PC-9 (cell line): ENCODE measurements at regions not wholly inside any gene's neighbourhood (a gene's known extent, or its start where the extent isn't known, plus 50 kb on each side); places are given as distances from the start of the nearest gene placed in this dataset.

Experiments used
- BruUV-seq: library from RNA; stranded (reverse); fragments of 400-500 nt; replicated peaks from 2 replicates; lab custom pipeline; 2021; lab: Mats Ljungman, UMichigan
- CTCF ChIA-PET: fragments of 300-600 bp; sonication (Branson Sonifier 250); formaldehyde crosslinking; loops from one replicate; lab custom pipeline; 2022; ENCODE audit warnings: antibody characterized with exemption; lab: Charles Lee
- POLR2A ChIA-PET: fragments of 300-600 bp; sonication (Branson Sonifier 250); formaldehyde crosslinking; loops from one replicate; lab custom pipeline; 2022; ENCODE audit warnings: antibody characterized with exemption; ENCODE audit not compliant: unreplicated experiment; lab: Charles Lee
- DNase-seq, 2 experiments: peaks; one replicate each; pipeline versions ENCODE4 v3.0.0 to v3.0.0-alpha.2; 2015 to 2022; ENCODE audit warnings: mixed read lengths in 1 of 2
- H2AFZ ChIP-seq: fragments of 200-600 bp; sonication (generic); 2 replicates; pipeline ENCODE4 v1.8.1; 2017; ENCODE audit warnings: antibody characterized with exemption
- H3F3A ChIP-seq: fragments of 200-600 bp; sonication (generic); 2 replicates; pipeline ENCODE4 v1.8.1; 2017; ENCODE audit warnings: antibody characterized with exemption, mild to moderate bottlenecking, low read depth; ENCODE audit not compliant: insufficient read depth
- H3K27ac ChIP-seq: fragments of 200-600 bp; sonication (generic); 2 replicates; pipeline ENCODE4 v1.6.1; 2016; ENCODE audit warnings: mixed run types
- H3K27me3 ChIP-seq: fragments of 200-600 bp; sonication (generic); 2 replicates; pipeline ENCODE4 v1.6.1; 2016; ENCODE audit warnings: low read depth, mixed run types; ENCODE audit not compliant: insufficient read depth
- H3K36me3 ChIP-seq: fragments of 200-600 bp; sonication (generic); 2 replicates; pipeline ENCODE4 v1.6.1; 2016; ENCODE audit warnings: low read depth, mixed run types
- H3K4me1 ChIP-seq: fragments of 200-600 bp; sonication (generic); replicated peaks from 2 replicates; pipeline ENCODE4 v1.6.1; 2016; ENCODE audit warnings: mixed run types; ENCODE audit not compliant: insufficient read depth
- H3K4me2 ChIP-seq: fragments of 200-600 bp; sonication (generic); 2 replicates; pipeline ENCODE4 v1.6.1; 2017; ENCODE audit warnings: mixed run types
- H3K4me3 ChIP-seq: fragments of 200-600 bp; sonication (generic); 2 replicates; pipeline ENCODE4 v1.6.1; 2016; ENCODE audit warnings: mixed run types
- H3K79me2 ChIP-seq: fragments of 200-600 bp; sonication (generic); 2 replicates; pipeline ENCODE4 v1.6.1; 2017; ENCODE audit warnings: low read depth, mixed run types
- H3K9me2 ChIP-seq: fragments of 200-600 bp; sonication (generic); 2 replicates; pipeline ENCODE4 v1.8.1; 2017; ENCODE audit warnings: mild to moderate bottlenecking; ENCODE audit not compliant: insufficient read depth
- H3K9me3 ChIP-seq: fragments of 200-600 bp; sonication (generic); 2 replicates; pipeline ENCODE4 v1.8.1; 2016; ENCODE audit warnings: low read depth; ENCODE audit not compliant: insufficient read depth
- H4K20me1 ChIP-seq: fragments of 200-600 bp; sonication (generic); 2 replicates; pipeline ENCODE4 v1.8.1; 2017; ENCODE audit not compliant: insufficient read depth
- CTCF ChIP-seq: fragments of 200-600 bp; sonication (generic); conservative IDR thresholded peaks from 2 replicates; pipeline ENCODE4 v1.6.1; 2017; ENCODE audit warnings: mixed run types, antibody characterized with exemption, mild to moderate bottlenecking, moderate library complexity
- EZH2 ChIP-seq: fragments of 200-600 bp; sonication (generic); IDR thresholded peaks from 2 replicates; pipeline ENCODE4 v1.8.0; 2017; ENCODE audit warnings: antibody characterized with exemption, low read depth
- intact Hi-C: fragments of 100-400 bp; cut with micrococcal nuclease; formaldehyde crosslinking; loops from one replicate; pipeline ENCODE4 v1.10.0; 2022; ENCODE audit not compliant: unreplicated experiment

GRCh38 chr12:111174961-111175345 lies 193.9 kb downstream of the PHETA1 start:
- Histone ChIP-seq H3K27ac (no peak overlapping the region), H3K4me2 (no peak overlapping the region), H3K79me2 (no peaks in the 10 kb centered on the region), H3K27me3 (peaks cover 97% of the 10 kb centered on the region), H4K20me1 (no peaks in the 10 kb centered on the region; the same call in 1 of the 2 replicates), H2AFZ (no peak overlapping the region), H3K36me3 (no peaks in the 10 kb centered on the region), H3K4me3 (no peak overlapping the region), H3K4me1 (no peaks in the 10 kb centered on the region), H3K9me3 (no peaks in the 10 kb centered on the region), H3F3A (no peaks in the 10 kb centered on the region), H3K9me2 (no peaks in the 10 kb centered on the region)
- DNase-seq, result no peak
- TF ChIP-seq EZH2 (no peak), CTCF (no peak)
- BruUV-seq, result no TSS peak
- ChIA-PET CTCF (interaction anchor here (0.8 kb wide), 1 partner anchor 281 kb away, joined by 9 read pairs; no protein-coding TSS in a partner anchor), POLR2A (no interaction called here)
- intact Hi-C loops, result no loop called here

- H3K79me2 ChIP-seq, result no peaks in the 10 kb centered on the region
- no peak for DNase-seq
- H4K20me1 ChIP-seq, result no peaks in the 10 kb centered on the region; the same call in 1 of the 2 replicates
- intact Hi-C loops, result no loop called here
- BruUV-seq, result no TSS peak
- H3K27me3 ChIP-seq, result peaks cover 98% of the 10 kb centered on the region
- H3K4me3 ChIP-seq, result no peak overlapping the region
- H3K4me1 ChIP-seq, result no peaks in the 10 kb centered on the region
- no peaks in the 10 kb centered on the region for H3K9me2 ChIP-seq
- no peaks in the 10 kb centered on the region for H3F3A ChIP-seq
- ChIA-PET CTCF (interaction anchor here (0.8 kb wide), 1 partner anchor 280 kb away, joined by 9 read pairs; no protein-coding TSS in a partner anchor), POLR2A (no interaction called here)
- no peaks in the 10 kb centered on the region for H3K36me3 ChIP-seq
- TF ChIP-seq EZH2 (no peak), CTCF (no peak)
- H3K4me2 ChIP-seq, result no peak overlapping the region
- H3K27ac ChIP-seq, result no peak overlapping the region
- no peaks in the 10 kb centered on the region for H3K9me3 ChIP-seq
- no peak overlapping the region for H2AFZ ChIP-seq
Measured at GRCh38 chr12:111174251-111174960, 194.5 kb downstream of the PHETA1 start.

- CTCF ChIA-PET, result no interaction called here
- intact Hi-C loops, result no loop called here
- H3K27me3 ChIP-seq, result peaks cover 98% of the 10 kb centered on the region
- no peak overlapping the region for H2AFZ ChIP-seq
- H3K36me3 ChIP-seq, result no peaks in the 10 kb centered on the region
- no peaks in the 10 kb centered on the region for H3K9me3 ChIP-seq
- POLR2A ChIA-PET, result no interaction called here
- H3K9me2 ChIP-seq, result no peaks in the 10 kb centered on the region
- H3K27ac ChIP-seq, result no peak overlapping the region
- BruUV-seq, result no TSS peak
- H4K20me1 ChIP-seq, result no peaks in the 10 kb centered on the region; the same call in 1 of the 2 replicates
- no peak for TF ChIP-seq CTCF
- TF ChIP-seq EZH2, result no peak
- H3K79me2 ChIP-seq, result no peaks in the 10 kb centered on the region
- no peaks in the 10 kb centered on the region for H3K4me1 ChIP-seq
- H3K4me2 ChIP-seq, result no peak overlapping the region
- no peak for DNase-seq
- no peaks in the 10 kb centered on the region for H3F3A ChIP-seq
- H3K4me3 ChIP-seq, result no peak overlapping the region
Measured at GRCh38 chr12:111173836-111174235, 195.1 kb downstream of the PHETA1 start.
